ENCODE measurements at regions not wholly inside any gene's neighbourhood (a gene's known extent, or its start where the extent isn't known, plus 50 kb on each side); places are given as distances from the start of the nearest gene placed in this dataset.

- no peak for DNase-seq
These were observed 596.1 kb downstream of the QKI start for GRCh38 chr6:164010441-164011103.

GRCh38 chr6:164008902-164009301 is 594.4 kb downstream of the QKI start:
- no peak for DNase-seq

- no peak for DNase-seq
These were observed 593.4 kb downstream of the QKI start for GRCh38 chr6:164007881-164008280.

DNA sequence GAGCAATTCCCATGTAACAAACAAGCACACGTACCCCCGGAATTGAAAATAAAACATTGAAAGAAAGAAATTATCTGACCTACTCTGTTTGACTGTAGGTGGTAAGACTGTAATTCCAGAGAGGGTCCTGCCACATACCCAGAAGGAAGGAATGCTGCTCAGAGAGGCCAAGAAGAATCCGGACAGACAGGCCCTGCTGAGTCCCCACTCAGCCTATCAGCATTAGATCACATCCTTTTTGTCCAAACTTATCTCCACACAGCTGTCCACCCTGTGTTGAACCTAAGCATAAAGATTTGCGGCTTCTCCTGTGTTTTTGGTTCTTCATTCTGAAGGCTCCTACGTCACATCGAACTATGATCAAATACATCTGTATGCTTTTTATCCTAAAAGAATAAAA is 591.9 kb downstream of the QKI start:
- DNase-seq, result no peak

- DNase-seq, result no peak
These were observed 590.6 kb downstream of the QKI start for GRCh38 chr6:164005004-164005711.

DNA sequence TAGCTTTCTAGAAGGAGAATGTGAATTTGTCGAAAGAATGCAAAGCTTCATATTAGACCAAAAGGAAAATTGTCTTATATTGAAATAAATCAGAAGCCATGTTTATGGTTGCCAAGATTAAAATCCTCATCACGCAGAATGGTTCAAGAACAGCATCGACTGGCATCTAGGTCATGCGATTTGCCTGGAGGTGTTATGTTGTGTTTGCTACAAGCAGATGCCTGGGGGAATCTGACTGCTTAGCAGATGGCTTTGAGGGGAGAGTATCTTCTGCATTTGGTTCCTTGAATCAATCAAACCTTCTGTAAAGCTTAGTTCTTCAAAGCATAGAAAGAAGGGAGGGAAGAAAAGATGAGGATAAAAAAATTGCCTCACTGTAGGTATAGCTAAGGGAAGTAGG is 585.8 kb downstream of the QKI start:
- DNase-seq, result no peak

- DNase-seq, result peak; percentile 26
These were observed 585.1 kb downstream of the QKI start for GRCh38 chr6:163999475-164000125.

DNA sequence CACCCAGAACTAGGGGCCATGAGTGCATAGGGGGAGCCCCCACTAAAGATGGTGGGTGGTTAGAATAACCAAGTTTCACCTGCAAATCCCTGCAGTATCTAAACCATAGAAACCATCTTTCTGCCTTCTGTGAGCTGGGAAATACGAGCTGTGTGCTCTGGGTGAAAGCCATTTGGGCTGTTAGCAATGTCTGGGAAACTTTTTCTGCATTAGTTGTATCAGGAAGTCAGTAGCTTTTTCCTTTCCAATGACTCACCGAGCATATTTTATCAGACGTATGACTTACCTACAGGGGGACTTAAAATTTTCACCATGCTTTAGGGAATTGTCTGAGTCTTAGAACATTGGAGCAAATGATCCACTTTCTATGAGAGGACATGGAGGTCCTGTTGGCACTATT is 584.0 kb downstream of the QKI start:
- DNase-seq, result peak; percentile 45

DNA sequence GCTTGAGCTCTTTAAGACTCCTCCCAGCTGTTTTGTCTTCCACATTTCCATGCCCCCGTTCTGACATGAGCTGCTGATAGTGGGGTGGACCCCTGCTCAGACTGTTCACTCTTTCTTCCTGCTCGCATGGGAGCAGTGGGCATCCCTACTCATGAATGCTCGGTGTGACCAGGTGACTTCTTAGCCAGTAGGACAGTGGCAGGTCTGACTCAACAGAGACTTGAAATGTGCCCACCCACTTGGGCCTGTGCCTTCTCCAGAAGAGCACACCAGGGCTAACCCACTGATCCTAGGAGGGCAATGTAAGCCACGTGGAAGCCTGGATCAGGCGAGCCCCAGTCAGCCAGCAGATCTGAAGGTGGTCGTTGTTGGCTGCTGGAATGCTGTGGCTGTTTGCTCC is 582.0 kb downstream of the QKI start:
- no peak for DNase-seq

DNA sequence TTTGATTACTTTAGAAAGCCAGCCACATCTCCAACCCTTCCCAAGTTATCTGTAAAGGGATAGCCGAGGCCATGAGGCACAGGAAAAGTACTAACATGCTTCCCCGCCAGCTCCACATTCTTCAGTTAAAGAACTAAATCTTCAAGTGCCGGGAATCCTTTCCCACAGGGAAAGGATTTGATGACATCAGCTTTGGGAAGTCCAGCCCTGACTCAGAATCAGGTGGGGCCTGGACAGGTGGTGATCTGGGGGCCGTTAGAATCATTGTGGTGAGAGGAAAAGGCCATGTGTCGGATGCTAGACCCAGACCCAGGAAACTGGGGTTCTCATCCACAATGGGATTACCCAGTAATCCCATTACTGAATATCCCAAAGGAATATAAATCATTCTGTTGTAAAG is 580.0 kb downstream of the QKI start:
- DNase-seq, result peak; percentile 19

DNA sequence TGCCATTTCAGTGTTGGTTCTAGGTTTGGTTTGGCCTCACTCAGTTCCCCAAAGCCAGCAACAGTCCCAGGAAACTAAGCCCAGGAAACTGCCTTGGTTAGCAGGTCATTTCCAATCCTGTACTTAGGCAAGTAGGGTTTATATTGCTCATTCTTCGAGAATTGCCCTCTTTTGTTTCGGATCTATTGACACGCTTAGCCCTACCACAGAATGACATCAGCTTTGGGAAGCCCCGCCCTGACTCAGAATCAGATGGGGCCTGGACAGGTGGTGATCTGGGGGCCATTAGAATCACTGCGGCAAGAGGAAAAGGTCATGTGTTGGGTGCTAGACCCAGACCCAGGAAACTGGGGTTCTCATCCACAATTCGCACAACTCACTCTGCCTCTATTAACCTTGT is 578.2 kb downstream of the QKI start:
- no peak for DNase-seq

GRCh38 chr6:163992056-163992455 is 577.5 kb downstream of the QKI start:
- no peak for DNase-seq

GRCh38 chr6:163991321-163991720 is 576.8 kb downstream of the QKI start:
- DNase-seq, result no peak

- no peak for DNase-seq
These were observed 571.8 kb downstream of the QKI start for GRCh38 chr6:163986313-163986712.

- DNase-seq, result no peak
These were observed 571.2 kb downstream of the QKI start for GRCh38 chr6:163985710-163986109.

DNA sequence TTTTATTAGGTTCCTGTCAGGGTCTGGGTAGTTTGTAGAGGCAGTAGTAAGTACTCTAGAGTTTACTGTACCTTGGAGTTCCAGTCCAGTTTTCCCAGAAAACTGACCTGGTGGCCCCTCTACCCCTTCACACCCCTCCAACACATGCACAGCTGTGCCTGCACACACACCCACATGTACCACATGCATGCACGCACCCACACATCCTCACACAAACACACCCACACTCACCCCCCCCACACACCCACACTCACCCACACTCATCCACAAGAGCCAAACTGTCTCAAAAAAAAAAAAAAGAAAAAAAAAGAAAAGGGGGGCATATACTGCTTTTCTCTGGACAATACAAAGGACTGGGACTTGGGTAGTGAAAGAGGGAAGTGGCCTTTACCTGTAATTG is 570.5 kb downstream of the QKI start:
- no peak for DNase-seq

DNA sequence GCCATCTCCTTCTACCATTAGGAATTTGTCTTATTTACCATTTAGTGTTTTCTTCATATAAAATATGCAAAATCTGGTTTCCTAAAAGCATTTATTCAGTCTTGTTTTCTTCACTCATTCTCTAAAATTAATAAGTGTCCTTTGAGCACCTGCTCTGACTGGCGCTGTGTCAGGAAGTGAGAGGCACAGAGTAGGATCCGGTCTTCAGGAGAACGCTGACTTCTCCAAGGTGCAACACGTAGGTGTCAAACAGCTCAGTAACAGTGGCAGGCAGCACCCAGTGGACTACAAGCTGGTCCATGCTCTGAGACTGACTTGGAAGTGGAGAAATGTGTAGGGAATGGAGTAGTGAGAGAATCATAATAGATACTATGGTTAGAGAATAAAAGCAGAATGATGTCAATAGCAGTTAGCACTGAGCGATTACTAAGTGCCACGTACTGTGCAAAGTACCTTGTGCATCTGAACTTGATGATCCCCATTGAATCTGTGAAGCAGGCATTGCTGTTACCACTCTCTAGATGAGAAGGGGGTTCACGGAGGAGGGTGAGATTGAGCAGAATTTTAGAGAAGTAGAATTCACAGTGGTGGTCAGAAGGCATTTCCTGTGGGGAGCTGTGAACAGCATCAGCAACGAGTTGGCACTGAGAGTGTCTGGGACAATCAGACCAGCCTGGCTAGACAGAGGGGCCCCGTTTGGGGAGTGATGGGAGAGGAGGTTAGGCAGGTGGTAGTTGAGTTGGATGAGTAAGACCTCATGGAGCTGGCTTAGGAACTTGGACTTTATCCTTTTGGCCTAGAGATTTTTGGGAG is 569.8 kb downstream of the QKI start:
- DNase-seq, result peak; percentile 24

GRCh38 chr6:163983679-163984078 is 569.2 kb downstream of the QKI start:
- no peak for DNase-seq

GRCh38 chr6:163974322-163974721 is 559.8 kb downstream of the QKI start:
- DNase-seq, result no peak

DNA sequence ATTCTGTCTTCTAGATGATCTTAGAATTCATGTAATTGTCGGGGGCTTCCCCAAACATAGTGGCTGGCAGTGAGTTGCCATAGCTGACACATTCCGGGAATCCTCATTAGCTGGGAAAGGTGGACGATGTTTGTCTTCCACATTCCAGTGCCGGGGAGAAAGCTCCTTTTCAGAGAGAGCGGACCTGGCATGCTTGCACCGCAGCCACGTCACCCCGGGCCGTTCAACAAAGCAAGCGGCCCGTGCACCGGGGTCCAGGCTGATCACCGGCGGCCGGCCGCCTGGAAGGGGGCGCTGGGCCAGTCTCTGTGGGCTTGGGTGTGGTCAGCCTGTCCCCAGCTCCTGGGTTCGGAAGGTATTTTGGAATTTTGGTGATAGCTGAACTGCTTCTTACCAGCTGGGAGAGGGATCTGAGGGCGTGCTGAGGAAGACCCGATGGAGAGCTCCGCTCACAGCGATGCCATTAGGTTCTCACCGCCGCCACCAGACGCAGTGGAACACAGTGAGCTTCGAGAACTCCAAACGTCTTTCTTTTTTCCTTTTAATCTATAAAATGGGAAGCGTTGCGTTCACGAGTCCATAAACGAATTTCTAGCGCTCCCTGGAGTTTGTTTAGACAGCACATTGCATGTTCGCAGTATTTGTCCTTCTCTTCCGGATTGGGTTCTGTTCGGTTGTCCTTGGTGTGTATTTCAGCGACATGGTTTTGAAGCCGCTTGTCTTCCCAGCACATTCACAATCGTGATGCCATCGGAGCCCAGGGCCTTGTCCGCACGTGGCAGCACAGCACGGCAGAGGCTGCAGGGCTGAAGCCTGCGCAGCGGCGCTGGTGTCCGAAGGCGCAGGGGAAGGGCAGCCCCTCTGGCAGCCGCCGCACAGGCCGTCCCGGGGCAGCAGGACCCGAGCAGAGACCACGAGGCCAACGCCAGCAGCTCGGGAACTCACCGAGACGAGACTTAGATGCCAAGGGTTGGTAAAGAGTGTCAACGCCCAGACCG is 557.6 kb downstream of the QKI start:
- no peak for DNase-seq

DNA sequence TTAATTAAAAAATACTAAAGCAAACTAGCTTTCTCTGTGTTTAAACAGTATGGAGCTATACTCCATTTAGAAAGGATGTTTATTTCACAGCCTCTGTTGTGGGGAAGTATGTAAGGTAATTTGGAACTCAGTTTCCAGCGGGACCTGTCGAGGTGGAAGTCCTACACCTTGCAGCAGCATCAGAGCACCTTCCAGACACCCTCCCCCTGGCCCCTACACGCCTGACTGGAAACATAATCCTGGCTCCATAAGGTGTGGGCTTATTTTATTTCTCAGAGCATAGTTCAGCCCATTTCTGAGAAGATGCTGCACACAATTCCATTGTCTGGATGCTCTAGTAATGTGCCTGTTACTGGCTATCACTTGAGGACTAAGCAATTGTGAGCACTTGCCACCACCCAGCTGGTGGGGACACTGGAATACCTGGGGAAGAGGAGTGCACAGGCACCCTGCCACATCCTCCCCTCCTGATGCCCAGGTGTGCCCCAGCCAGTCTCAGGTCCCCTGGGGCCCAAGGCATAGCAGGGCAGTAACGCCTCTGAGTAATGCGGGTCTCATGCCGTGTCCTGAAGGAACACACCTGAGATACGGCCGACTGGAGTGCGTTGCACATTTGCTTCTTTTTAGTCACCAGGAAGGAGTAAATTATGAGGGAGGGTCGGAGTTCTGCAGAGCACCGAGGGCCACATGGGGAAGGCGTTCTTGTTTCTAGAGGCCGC is 556.5 kb downstream of the QKI start:
- no peak for DNase-seq
